Ramos (cell line): ENCODE measurements at regions not wholly inside any gene's neighbourhood (a gene's known extent, or its start where the extent isn't known, plus 50 kb on each side); places are given as distances from the start of the nearest gene placed in this dataset.
"Not testable (repeated sequence)": the region's sequence is repeated elsewhere in the genome, so short reads cannot be mapped to it uniquely, and the experiment has no call there.

ENCODE experiments used
- in situ Hi-C: fragments of 300-500 bp; cut with MboI; formaldehyde crosslinking; loops from one replicate; pipeline ENCODE4 v1.14.3; 2022; ENCODE audit warnings: low sequenced_read_pairs; ENCODE audit not compliant: unreplicated experiment

GRCh38 chr1:172827301-172827700 is 168.4 kb downstream of the FASLG start:
- in situ Hi-C loops, result no loop called here

GRCh38 chr1:172827841-172828240 is 168.9 kb downstream of the FASLG start:
- in situ Hi-C loops, result no loop called here

GRCh38 chr1:172832006-172832725 is 173.3 kb downstream of the FASLG start:
- in situ Hi-C loops, result no loop called here

- in situ Hi-C loops, result no loop called here
Observed at GRCh38 chr1:172833954-172834353, 175.1 kb downstream of the FASLG start.

GRCh38 chr1:172834609-172835008 is 175.7 kb downstream of the FASLG start:
- in situ Hi-C loops, result no loop called here

- in situ Hi-C loops, result no loop called here
Observed at GRCh38 chr1:172835834-172836233, 176.9 kb downstream of the FASLG start.

GRCh38 chr1:172837816-172838679 is 179.1 kb downstream of the FASLG start:
- in situ Hi-C loops, result no loop called here

- in situ Hi-C loops, result no loop called here
Observed at GRCh38 chr1:172838680-172839313, 179.9 kb downstream of the FASLG start.

GRCh38 chr1:172839639-172840038 is 180.7 kb downstream of the FASLG start:
- in situ Hi-C loops, result not testable (repeated sequence)

- in situ Hi-C loops, result no loop called here
Observed at GRCh38 chr1:172843444-172843843, 184.5 kb downstream of the FASLG start.

- in situ Hi-C loops, result no loop called here
Observed at GRCh38 chr1:172845371-172845770, 186.5 kb downstream of the FASLG start.

- in situ Hi-C loops, result no loop called here
Observed at GRCh38 chr1:172845865-172846264, 187.0 kb downstream of the FASLG start.

GRCh38 chr1:172847814-172848213 is 188.9 kb downstream of the FASLG start:
- in situ Hi-C loops, result not testable (repeated sequence)

- in situ Hi-C loops, result no loop called here
Observed at GRCh38 chr1:172849653-172850052, 190.8 kb downstream of the FASLG start.

GRCh38 chr1:172851077-172851476 is 192.2 kb downstream of the FASLG start:
- in situ Hi-C loops, result no loop called here

GRCh38 chr1:172851856-172852255 is 193.0 kb downstream of the FASLG start:
- in situ Hi-C loops, result no loop called here

GRCh38 chr1:172855983-172856382 is 194.8 kb downstream of the TNFSF18 start:
- in situ Hi-C loops, result not testable (repeated sequence)

- in situ Hi-C loops, result no loop called here
Observed at GRCh38 chr1:172863031-172863430, 187.7 kb downstream of the TNFSF18 start.

GRCh38 chr1:172867216-172867818 is 183.4 kb downstream of the TNFSF18 start:
- in situ Hi-C loops, result no loop called here

GRCh38 chr1:172870901-172871606 is 179.7 kb downstream of the TNFSF18 start:
- in situ Hi-C loops, result no loop called here
